ENCODE measurements at regions not wholly inside any gene's neighbourhood (a gene's known extent, or its start where the extent isn't known, plus 50 kb on each side); places are given as distances from the start of the nearest gene placed in this dataset.

DNA sequence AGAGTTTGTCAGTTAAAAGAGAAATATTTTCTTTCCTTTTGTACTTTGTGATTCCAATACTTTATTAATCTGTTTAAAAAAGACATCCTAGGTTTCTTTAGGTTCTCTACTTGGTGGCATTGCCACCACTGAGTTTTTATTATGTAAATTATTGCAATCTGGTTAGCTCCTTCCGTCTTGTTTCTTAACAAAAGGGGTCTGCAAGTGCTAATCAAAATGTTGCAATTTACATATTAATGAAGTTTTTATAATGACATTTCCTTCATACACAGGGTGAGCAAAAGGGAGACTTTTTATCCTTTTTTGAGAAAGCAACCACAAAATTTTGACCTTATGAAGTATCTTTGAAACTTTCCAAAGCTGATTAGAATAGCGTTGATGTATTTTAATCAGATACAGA lies 1307.3 kb downstream of the ROBO2 start:
- ChIA-PET POLR2A (no interaction called here), CTCF (no interaction called here)
- no peaks in the 10 kb centered on the region for H3K36me3 Mint-ChIP-seq
- peaks cover 15% of the 10 kb centered on the region for H3K9me3 Mint-ChIP-seq
- intact Hi-C loops (cut with micrococcal nuclease): no loop called here
- no peak overlapping the region for H3K4me3 Mint-ChIP-seq
- no peaks in the 10 kb centered on the region for H3K4me1 Mint-ChIP-seq (ENCODE audit: low read depth)
- H3K27ac Mint-ChIP-seq: no peak overlapping the region
- H3K27me3 Mint-ChIP-seq: no peaks in the 10 kb centered on the region
- no peak for DNase-seq

DNA sequence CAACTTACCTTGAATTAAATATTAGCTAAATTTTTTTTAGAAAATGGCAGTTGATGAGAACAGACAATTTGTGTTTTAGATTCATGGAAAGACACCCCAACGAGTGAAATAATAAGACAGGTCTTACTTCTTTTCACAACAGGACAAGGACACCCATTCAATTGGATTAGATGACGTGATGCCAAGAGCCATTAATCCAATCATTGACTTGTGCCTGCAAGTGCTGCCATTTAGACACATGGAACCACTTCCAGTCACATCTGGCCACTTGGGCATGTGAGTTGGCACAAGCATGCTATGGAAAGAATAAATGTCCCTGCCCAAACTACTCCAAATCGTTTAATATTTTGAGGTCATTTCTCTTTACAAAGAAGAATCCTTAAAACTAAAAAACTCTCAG lies 1308.8 kb downstream of the ROBO2 start:
- Mint-ChIP-seq H3K4me1 (ENCODE audit: low read depth) (no peaks in the 10 kb centered on the region), H3K27me3 (no peaks in the 10 kb centered on the region), H3K4me3 (no peak overlapping the region), H3K36me3 (no peaks in the 10 kb centered on the region), H3K9me3 (peaks cover 13% of the 10 kb centered on the region), H3K27ac (no peak overlapping the region)
- intact Hi-C loops (cut with micrococcal nuclease): no loop called here
- POLR2A ChIA-PET: no interaction called here
- CTCF ChIA-PET: no interaction called here
- no peak for DNase-seq

DNA sequence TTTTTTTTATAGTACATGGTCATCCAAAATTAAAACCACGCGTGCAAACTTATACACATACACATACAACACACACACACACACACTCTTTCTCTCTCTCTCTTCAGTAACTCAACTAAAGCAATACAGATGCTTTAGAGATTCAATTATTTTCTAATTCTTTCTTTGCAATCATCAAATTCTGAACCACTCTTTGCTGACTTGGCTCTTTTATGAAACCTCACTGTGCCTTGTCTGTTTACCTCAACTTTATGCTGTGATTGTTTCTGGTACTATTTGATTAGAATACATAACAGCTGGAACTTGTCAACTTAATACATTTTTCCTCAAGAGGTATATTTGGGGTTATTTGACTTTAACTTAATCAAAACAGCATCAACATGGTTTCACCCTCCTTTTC lies 1309.7 kb downstream of the ROBO2 start:
- peaks cover 7% of the 10 kb centered on the region for H3K9me3 Mint-ChIP-seq
- CTCF ChIA-PET: no interaction called here
- no peak overlapping the region for H3K4me3 Mint-ChIP-seq
- no peaks in the 10 kb centered on the region for H3K36me3 Mint-ChIP-seq
- intact Hi-C loops (cut with micrococcal nuclease): no loop called here
- POLR2A ChIA-PET: no interaction called here
- H3K27me3 Mint-ChIP-seq: no peaks in the 10 kb centered on the region
- H3K4me1 Mint-ChIP-seq (ENCODE audit: low read depth): no peaks in the 10 kb centered on the region
- H3K27ac Mint-ChIP-seq: no peak overlapping the region
- DNase-seq: no peak

DNA sequence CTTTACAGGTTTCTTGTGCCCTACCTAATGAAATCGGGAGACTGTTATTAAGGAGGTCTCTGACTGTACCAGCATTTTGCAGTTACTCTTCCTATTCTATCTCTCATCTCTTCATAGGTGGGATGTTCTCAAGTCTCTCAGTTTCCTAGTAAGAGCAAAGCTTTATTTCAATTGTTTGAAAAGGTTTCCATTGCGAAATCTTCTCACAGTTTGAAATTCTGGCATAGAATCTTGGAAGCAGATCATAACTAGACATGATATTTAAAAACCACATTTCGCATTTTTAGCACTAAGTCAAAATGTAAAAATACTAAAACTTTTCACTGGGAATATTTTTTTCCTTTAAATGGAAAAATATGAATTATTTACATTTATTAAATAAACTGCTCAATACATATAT lies 1311.4 kb downstream of the ROBO2 start:
- no peak for DNase-seq
- POLR2A ChIA-PET: no interaction called here
- Mint-ChIP-seq H3K27ac (no peak overlapping the region), H3K36me3 (no peaks in the 10 kb centered on the region), H3K4me1 (ENCODE audit: low read depth) (no peaks in the 10 kb centered on the region), H3K9me3 (peaks cover 4% of the 10 kb centered on the region), H3K4me3 (no peak overlapping the region), H3K27me3 (no peaks in the 10 kb centered on the region)
- intact Hi-C loops (cut with micrococcal nuclease): no loop called here
- CTCF ChIA-PET: no interaction called here

DNA sequence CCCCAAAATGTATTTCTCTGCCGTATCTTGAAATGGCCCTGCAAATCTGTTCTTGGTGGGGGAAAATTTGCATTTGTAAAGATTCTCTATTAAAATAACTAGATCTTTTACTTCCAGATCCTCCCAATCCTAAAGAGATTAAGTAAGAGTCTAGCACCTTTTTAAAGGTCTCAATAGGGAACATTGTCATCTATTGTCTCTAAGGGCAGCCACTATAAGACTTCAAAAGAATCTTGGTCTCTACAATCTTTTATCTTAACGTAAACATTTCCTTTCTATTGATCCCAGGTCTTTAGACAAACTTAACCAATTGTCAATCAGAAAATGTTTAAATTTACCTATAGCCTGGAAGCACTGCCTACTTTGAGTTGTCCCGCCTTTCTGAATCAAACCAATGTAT lies 1313.3 kb downstream of the ROBO2 start:
- Mint-ChIP-seq H3K36me3 (no peaks in the 10 kb centered on the region), H3K9me3 (peaks cover 1% of the 10 kb centered on the region), H3K4me1 (ENCODE audit: low read depth) (no peaks in the 10 kb centered on the region), H3K4me3 (no peak overlapping the region), H3K27ac (no peak overlapping the region), H3K27me3 (no peaks in the 10 kb centered on the region)
- ChIA-PET CTCF (no interaction called here), POLR2A (no interaction called here)
- intact Hi-C loops (cut with micrococcal nuclease): no loop called here
- DNase-seq: no peak

DNA sequence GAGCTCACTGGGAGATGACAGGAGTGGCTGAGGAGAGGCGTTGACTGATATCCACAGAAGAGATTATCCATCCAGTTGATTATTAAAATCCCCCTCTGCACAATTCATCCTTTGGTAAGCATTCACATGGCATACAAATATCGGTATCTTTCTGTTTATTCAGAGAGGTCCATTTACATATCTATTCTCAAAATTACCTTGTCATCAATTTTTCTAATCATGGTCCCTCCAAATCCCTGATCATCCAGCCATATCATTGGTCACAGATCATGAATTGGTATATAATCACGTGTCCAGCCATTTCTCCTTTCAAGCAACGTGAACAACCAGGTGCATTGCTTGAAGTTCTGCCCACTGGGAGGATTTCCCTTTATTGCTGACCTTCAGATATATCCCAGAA lies 1321.0 kb downstream of the ROBO2 start:
- H3K27me3 Mint-ChIP-seq: no peaks in the 10 kb centered on the region
- DNase-seq: no peak
- no peaks in the 10 kb centered on the region for H3K36me3 Mint-ChIP-seq
- no peak overlapping the region for H3K4me3 Mint-ChIP-seq
- H3K9me3 Mint-ChIP-seq: peaks cover 21% of the 10 kb centered on the region
- no peaks in the 10 kb centered on the region for H3K4me1 Mint-ChIP-seq (ENCODE audit: low read depth)
- ChIA-PET POLR2A (no interaction called here), CTCF (no interaction called here)
- H3K27ac Mint-ChIP-seq: no peak overlapping the region
- intact Hi-C loops (cut with micrococcal nuclease): no loop called here

DNA sequence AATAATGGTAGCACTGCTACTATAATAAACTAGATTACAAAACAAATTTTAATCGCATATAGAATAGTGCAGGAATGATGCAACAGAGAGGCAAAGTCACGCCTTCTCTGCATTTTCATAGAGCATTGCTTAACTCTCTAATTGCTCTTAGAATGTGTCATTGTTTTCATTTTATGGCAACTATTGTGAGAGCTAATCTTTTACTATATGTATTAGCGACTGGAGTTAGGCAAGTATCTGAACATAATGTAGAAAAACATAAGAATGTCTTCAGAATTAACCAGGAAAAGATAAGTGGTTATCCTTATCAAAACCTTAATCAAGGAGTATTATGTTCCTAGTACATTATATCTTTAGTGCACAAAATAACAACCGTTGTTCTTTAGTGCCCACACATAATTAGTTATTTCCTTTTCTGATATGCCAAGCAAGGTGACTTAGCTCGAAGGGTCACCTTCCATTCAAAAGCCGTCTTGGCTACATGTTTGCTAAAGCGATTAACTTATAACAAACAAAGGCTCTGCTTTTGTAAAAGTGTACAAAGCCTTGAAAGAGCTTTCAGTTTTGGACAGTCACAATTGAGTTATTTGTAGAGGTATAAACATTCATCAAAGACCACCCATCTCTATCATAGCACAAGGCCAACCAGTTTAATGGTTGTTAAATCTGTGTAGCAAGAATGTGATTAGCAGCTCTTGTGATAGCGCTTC lies 1328.9 kb downstream of the ROBO2 start:
- intact Hi-C loops (cut with micrococcal nuclease): no loop called here
- no peak for DNase-seq
- Mint-ChIP-seq H3K36me3 (no peaks in the 10 kb centered on the region), H3K27ac (no peak overlapping the region), H3K9me3 (peaks cover 17% of the 10 kb centered on the region), H3K27me3 (no peaks in the 10 kb centered on the region), H3K4me3 (no peak overlapping the region), H3K4me1 (ENCODE audit: low read depth) (no peaks in the 10 kb centered on the region)
- POLR2A ChIA-PET: no interaction called here
- CTCF ChIA-PET: no interaction called here

DNA sequence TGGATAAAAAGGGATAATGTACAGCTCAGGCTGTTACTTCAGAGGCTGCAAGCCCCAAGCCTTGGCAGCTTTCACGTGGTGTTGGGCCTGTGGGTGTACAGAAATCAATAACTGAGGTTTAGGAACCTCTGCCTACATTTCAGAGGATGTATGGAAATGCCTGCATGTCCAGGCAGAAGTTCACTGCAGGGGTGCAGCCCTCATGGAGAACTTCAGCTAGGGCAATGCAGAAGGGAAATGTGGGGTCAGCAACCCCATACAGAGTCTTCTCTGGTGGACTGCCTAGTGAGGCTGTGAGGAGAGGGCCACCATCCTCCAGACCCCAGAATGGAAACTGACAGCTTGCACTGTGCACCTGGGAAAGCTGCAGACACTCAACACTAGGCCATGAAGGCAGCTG lies 1350.3 kb downstream of the ROBO2 start:
- Mint-ChIP-seq H3K4me3 (no peak overlapping the region), H3K36me3 (no peaks in the 10 kb centered on the region), H3K9me3 (peaks cover 46% of the 10 kb centered on the region), H3K4me1 (ENCODE audit: low read depth) (no peaks in the 10 kb centered on the region), H3K27ac (no peak overlapping the region), H3K27me3 (no peaks in the 10 kb centered on the region)
- intact Hi-C loops (cut with micrococcal nuclease): no loop called here
- POLR2A ChIA-PET: no interaction called here
- CTCF ChIA-PET: interaction anchor here (0.6 kb wide), 1 partner anchor 673 kb away, joined by 3 read pairs; no protein-coding TSS in a partner anchor
- no peak for DNase-seq

DNA sequence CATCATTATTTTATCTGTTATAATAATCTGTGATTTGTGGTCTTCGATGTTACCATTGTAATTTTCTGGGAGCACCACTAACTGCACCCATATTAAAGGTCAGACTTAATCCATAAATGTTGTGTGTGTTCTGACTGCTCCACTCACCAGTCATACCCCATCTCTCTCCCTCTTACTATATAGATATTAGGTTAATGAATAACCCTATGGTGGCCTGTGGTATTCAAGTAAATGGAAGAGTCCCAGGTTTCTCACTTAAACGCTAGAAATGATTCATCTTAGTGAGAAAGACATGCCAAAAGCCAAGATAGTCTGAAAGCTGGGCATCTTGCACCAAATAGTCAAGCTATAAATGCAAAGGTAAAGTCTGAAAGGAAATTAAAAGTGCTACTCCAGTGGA lies 1358.5 kb downstream of the ROBO2 start:
- H3K4me3 Mint-ChIP-seq: no peak overlapping the region
- CTCF ChIA-PET: no interaction called here
- no peak for DNase-seq
- H3K27me3 Mint-ChIP-seq: no peaks in the 10 kb centered on the region
- intact Hi-C loops (cut with micrococcal nuclease): no loop called here
- H3K27ac Mint-ChIP-seq: no peak overlapping the region
- H3K36me3 Mint-ChIP-seq: no peaks in the 10 kb centered on the region
- H3K9me3 Mint-ChIP-seq: peaks cover 18% of the 10 kb centered on the region
- POLR2A ChIA-PET: no interaction called here
- no peaks in the 10 kb centered on the region for H3K4me1 Mint-ChIP-seq (ENCODE audit: low read depth)

DNA sequence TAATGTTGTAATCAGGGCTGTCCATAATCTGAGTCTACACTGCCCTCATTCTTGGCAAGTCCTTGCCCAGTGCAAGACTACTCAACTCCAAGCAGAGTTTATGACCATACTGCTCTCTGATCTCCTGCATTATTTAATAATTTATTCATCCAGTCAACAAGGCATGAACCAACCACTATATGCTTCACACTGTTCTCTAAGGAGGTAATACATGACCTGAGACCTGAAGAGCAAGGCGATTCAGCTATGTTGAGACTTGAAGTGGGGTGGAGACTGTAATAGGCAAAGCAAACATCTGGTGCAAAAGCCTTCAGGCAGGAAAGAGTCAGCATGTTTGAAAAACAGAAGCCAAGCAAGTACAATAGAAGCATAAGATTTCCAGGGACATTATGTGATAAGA lies 1362.8 kb downstream of the ROBO2 start:
- Mint-ChIP-seq H3K27me3 (no peaks in the 10 kb centered on the region), H3K4me1 (ENCODE audit: low read depth) (no peaks in the 10 kb centered on the region), H3K27ac (no peak overlapping the region), H3K4me3 (no peak overlapping the region), H3K9me3 (peaks cover 5% of the 10 kb centered on the region), H3K36me3 (no peaks in the 10 kb centered on the region)
- intact Hi-C loops (cut with micrococcal nuclease): no loop called here
- DNase-seq: no peak
- CTCF ChIA-PET: no interaction called here
- POLR2A ChIA-PET: no interaction called here

DNA sequence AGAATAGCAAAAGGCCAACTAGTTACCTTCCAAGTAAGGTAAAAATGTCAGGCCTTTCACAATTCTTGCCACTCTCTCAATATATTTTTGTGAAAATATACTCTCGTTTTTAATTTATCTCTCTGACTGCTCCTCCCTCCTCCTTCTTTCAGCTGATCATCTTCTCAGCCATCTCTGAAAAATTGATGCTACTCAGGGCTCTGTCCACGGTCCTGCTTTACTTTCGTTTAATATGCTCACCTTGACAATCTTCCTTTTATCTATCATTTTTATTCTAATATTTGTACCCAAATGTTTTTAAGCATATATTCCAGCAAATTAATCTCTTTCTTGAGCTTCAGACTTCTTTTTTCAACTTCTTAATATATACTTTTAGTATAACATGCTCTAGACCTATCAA lies 1362.1 kb downstream of the ROBO1 start:
- H3K9me3 Mint-ChIP-seq: no peaks in the 10 kb centered on the region
- no peak overlapping the region for H3K4me3 Mint-ChIP-seq
- H3K4me1 Mint-ChIP-seq (ENCODE audit: low read depth): no peaks in the 10 kb centered on the region
- intact Hi-C loops (cut with micrococcal nuclease): no loop called here
- no peaks in the 10 kb centered on the region for H3K36me3 Mint-ChIP-seq
- H3K27me3 Mint-ChIP-seq: no peaks in the 10 kb centered on the region
- CTCF ChIA-PET: no interaction called here
- H3K27ac Mint-ChIP-seq: no peak overlapping the region
- POLR2A ChIA-PET: no interaction called here
- DNase-seq: no peak

DNA sequence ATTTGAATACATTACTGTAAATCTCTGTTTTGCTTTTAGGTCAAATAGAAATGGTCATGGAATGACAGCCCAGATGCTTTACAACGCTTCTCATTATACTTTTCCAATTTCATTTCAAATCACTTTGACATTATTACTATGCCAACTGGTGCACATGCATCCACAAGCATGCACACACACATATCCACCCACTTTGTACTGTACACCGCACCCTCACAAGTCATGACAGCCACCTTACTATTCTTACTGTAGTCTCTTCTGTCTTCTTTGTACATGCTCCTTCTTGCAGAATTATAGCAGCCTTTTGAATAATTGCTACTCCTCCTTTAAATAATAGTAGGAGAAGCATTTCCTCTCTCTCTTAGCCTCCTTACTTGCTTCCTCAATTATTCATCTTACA lies 1361.4 kb downstream of the ROBO1 start:
- ChIA-PET POLR2A (no interaction called here), CTCF (no interaction called here)
- H3K27ac Mint-ChIP-seq: no peak overlapping the region
- no peak for DNase-seq
- no peaks in the 10 kb centered on the region for H3K4me1 Mint-ChIP-seq (ENCODE audit: low read depth)
- no peaks in the 10 kb centered on the region for H3K36me3 Mint-ChIP-seq
- intact Hi-C loops (cut with micrococcal nuclease): no loop called here
- no peaks in the 10 kb centered on the region for H3K27me3 Mint-ChIP-seq
- no peak overlapping the region for H3K4me3 Mint-ChIP-seq
- H3K9me3 Mint-ChIP-seq: no peaks in the 10 kb centered on the region

DNA sequence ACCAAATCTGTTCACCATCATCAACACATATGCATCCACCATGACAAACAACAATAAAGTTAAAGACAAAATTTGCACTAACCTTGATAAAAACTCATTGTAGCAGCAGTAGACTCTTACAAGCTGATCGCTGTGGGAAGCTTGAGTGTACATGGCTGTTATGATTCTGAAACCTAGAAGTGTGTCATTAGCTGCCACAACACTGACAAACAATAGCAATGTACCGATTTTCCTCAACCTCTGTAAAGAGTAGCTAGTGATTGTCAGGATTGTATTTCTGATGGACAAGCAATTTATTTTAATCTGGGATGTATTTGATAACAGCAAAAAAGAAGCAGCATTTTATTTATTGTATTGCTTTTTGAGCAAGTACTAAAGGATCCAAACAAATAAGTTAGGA lies 1357.7 kb downstream of the ROBO1 start:
- POLR2A ChIA-PET: no interaction called here
- no peak overlapping the region for H3K27ac Mint-ChIP-seq

DNA sequence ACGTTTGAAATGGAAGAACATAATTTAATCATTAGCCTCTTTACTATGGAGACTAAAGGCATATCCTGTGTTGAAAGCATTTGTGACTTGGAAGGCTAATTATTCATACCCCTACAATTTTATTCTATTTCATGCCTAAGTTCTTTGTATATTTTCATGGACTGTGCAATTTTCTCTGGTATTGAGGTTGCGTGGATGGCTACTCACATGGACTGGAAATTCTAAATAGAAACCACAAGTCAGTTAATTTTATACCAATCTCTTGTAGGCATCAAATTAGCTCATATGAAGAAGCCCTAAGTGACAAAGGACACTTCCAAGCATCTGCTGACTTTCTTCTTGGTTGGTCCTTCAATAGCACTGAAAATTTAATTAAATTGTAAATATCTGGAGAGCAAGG lies 1353.5 kb downstream of the ROBO1 start:
- Mint-ChIP-seq H3K4me1 (ENCODE audit: low read depth) (no peaks in the 10 kb centered on the region), H3K27me3 (no peaks in the 10 kb centered on the region), H3K9me3 (peaks cover 8% of the 10 kb centered on the region), H3K36me3 (no peaks in the 10 kb centered on the region), H3K4me3 (no peak overlapping the region), H3K27ac (no peak overlapping the region)
- intact Hi-C loops (cut with micrococcal nuclease): no loop called here
- ChIA-PET CTCF (no interaction called here), POLR2A (no interaction called here)
- no peak for DNase-seq

More for the DNA sequence above, 1357.7 kb downstream of the ROBO1 start:
- intact Hi-C loops (cut with micrococcal nuclease): no loop called here
- Mint-ChIP-seq H3K9me3 (peaks cover 3% of the 10 kb centered on the region), H3K36me3 (no peaks in the 10 kb centered on the region), H3K27me3 (no peaks in the 10 kb centered on the region), H3K4me3 (no peak overlapping the region), H3K4me1 (ENCODE audit: low read depth) (no peaks in the 10 kb centered on the region)
- CTCF ChIA-PET: no interaction called here
- no peak for DNase-seq

Data from activated CD4-positive, alpha-beta memory T cell treated with anti-CD3 and anti-CD28 coated beads for 36 hours (primary cell).